ENCODE measurements at regions not wholly inside any gene's neighbourhood (a gene's known extent, or its start where the extent isn't known, plus 50 kb on each side); places are given as distances from the start of the nearest gene placed in this dataset.

DNA sequence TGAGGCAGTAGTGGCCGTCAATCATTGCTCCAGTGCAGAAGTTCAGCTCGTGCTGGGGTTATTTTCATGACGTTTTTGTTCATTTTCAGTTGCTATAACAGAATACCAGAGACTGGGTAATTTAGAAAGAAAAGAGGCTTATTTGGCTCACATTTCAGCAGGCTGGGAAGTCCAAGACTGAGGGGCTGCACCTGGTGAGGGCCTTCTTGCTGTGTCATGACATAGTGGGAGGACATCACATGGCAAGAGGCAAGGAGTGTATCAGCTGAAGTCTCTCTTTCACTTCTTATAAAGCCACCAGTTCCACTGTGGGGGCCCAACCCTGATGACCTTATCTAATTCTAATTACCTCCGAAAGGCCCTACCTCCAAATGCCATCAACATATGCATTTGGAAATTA lies 58.0 kb upstream of the DPP10 start:
- Histone ChIP-seq H3K36me3 (ENCODE audit: control insufficient read depth, insufficient read depth, low read length) (no peaks in the 10 kb centered on the region), H3K4me3 (ENCODE audit: low read depth, low read length) (no peak overlapping the region), H3K27me3 (ENCODE audit: control insufficient read depth, insufficient read depth, low read length) (no peaks in the 10 kb centered on the region)
- TF ChIP-seq, protein P1, sequence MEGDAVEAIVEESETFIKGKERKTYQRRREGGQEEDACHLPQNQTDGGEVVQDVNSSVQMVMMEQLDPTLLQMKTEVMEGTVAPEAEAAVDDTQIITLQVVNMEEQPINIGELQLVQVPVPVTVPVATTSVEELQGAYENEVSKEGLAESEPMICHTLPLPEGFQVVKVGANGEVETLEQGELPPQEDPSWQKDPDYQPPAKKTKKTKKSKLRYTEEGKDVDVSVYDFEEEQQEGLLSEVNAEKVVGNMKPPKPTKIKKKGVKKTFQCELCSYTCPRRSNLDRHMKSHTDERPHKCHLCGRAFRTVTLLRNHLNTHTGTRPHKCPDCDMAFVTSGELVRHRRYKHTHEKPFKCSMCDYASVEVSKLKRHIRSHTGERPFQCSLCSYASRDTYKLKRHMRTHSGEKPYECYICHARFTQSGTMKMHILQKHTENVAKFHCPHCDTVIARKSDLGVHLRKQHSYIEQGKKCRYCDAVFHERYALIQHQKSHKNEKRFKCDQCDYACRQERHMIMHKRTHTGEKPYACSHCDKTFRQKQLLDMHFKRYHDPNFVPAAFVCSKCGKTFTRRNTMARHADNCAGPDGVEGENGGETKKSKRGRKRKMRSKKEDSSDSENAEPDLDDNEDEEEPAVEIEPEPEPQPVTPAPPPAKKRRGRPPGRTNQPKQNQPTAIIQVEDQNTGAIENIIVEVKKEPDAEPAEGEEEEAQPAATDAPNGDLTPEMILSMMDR (IDR thresholded peaks at IDR 0.05; ENCODE audit: insufficient read depth, low read depth, low read length): no peak
- no peak for DNase-seq (ENCODE audit: low read depth)
- ChIA-PET POLR2A (no interaction called here), CTCF (interaction anchor here (0.6 kb wide), 1 partner anchor 278 kb away, joined by 3 read pairs; no protein-coding TSS in a partner anchor)

DNA sequence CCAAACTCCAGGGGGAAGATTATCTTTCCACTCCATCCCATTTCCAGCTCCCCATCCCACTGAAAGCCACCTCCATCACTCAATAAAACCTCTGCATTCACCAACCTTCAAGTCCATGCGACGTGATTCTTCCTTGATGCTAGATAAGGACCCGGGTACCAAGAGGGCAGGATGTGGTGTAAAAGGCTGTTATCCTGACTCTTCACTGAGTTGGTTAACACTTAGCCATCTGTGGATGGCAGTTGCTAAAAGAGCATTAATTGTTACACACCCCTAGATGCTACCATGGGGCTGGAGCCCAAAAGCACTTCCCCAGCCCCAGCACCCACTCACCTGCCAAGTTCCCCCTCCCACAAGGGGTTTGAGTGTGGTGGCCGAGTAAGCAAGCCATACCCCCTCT lies 53.4 kb upstream of the DPP10 start:
- ChIA-PET CTCF (no interaction called here), POLR2A (no interaction called here)
- no peaks in the 10 kb centered on the region for H3K27me3 ChIP-seq (ENCODE audit: control insufficient read depth, insufficient read depth, low read length)
- DNase-seq (ENCODE audit: low read depth): no peak
- H3K36me3 ChIP-seq (ENCODE audit: control insufficient read depth, insufficient read depth, low read length): no peaks in the 10 kb centered on the region
- no peak overlapping the region for H3K4me3 ChIP-seq (ENCODE audit: low read depth, low read length)
- TF ChIP-seq, protein P1 (IDR thresholded peaks at IDR 0.05; ENCODE audit: insufficient read depth, low read depth, low read length): no peak
